H9 (cell line): ENCODE measurements at regions not wholly inside any gene's neighbourhood (a gene's known extent, or its start where the extent isn't known, plus 50 kb on each side); places are given as distances from the start of the nearest gene placed in this dataset.

Source experiments
- DNase-seq: peaks from one replicate; pipeline ENCODE4 v3.0.0-alpha.2; 2017
- H2AFZ ChIP-seq: one replicate; pipeline ENCODE4 v1.6.1; 2013; ENCODE audit warnings: mild to moderate bottlenecking, low read length, control low read depth, moderate library complexity
- H2AK5ac ChIP-seq: 2 replicates; pipeline ENCODE4 v1.6.1; 2013; ENCODE audit warnings: low read length, control low read depth, mixed read lengths; ENCODE audit not compliant: insufficient read length
- H2BK120ac ChIP-seq: one replicate; pipeline ENCODE4 v1.6.1; 2013; ENCODE audit warnings: low read depth, mild to moderate bottlenecking, low read length, control low read depth, inconsistent platforms; ENCODE audit not compliant: poor library complexity, severe bottlenecking
- H2BK12ac ChIP-seq: 2 replicates; pipeline ENCODE4 v1.6.1; 2013; ENCODE audit warnings: low read length, control low read depth, mixed read lengths, low read depth; ENCODE audit not compliant: insufficient read length
- H2BK15ac ChIP-seq: 2 replicates; pipeline ENCODE4 v1.6.1; 2013; ENCODE audit warnings: low read depth, low read length, control low read depth
- H2BK20ac ChIP-seq: one replicate; pipeline ENCODE4 v1.6.1; 2013; ENCODE audit warnings: low read depth, mild to moderate bottlenecking, low read length, control low read depth, inconsistent platforms; ENCODE audit not compliant: poor library complexity, severe bottlenecking
- H2BK5ac ChIP-seq: 2 replicates; pipeline ENCODE4 v1.6.1; 2013; ENCODE audit warnings: low read length, control low read depth, mixed read lengths; ENCODE audit not compliant: insufficient read length
- H3K14ac ChIP-seq: 2 replicates; pipeline ENCODE4 v1.6.1; 2013; ENCODE audit warnings: low read length, control low read depth; ENCODE audit not compliant: insufficient read depth
- H3K18ac ChIP-seq: 2 replicates; pipeline ENCODE4 v1.6.1; 2013; ENCODE audit warnings: low read depth, mild to moderate bottlenecking, mixed read lengths, low read length, control low read depth; ENCODE audit not compliant: insufficient read length
- H3K23ac ChIP-seq: 2 replicates; pipeline ENCODE4 v1.6.1; 2013; ENCODE audit warnings: low read length, control low read depth, mixed read lengths, low read depth; ENCODE audit not compliant: insufficient read length
- H3K23me2 ChIP-seq: 2 replicates; pipeline ENCODE4 v1.6.1; 2013; ENCODE audit warnings: low read depth, mild to moderate bottlenecking, mixed read lengths, low read length, control low read depth; ENCODE audit not compliant: insufficient read length, poor library complexity, severe bottlenecking
- H3K27ac ChIP-seq: 2 replicates; pipeline ENCODE4 v1.5.1; 2013; ENCODE audit warnings: low read length, control low read depth, mixed read lengths, low read depth; ENCODE audit not compliant: insufficient read length
- H3K27me3 ChIP-seq: 2 replicates; pipeline ENCODE4 v1.6.1; 2013; ENCODE audit warnings: low read length, control low read depth, inconsistent platforms; ENCODE audit not compliant: insufficient read depth
- H3K4ac ChIP-seq: 2 replicates; pipeline ENCODE4 v1.6.1; 2013; ENCODE audit warnings: low read depth, mild to moderate bottlenecking, control low read depth, inconsistent platforms, low read length, moderate library complexity
- H3K4me1 ChIP-seq: 2 replicates; pipeline ENCODE4 v1.6.1; 2013; ENCODE audit warnings: low read length, control low read depth, inconsistent platforms; ENCODE audit not compliant: insufficient read depth
- H3K4me2 ChIP-seq: 2 replicates; pipeline ENCODE4 v1.6.1; 2013; ENCODE audit warnings: low read length, control low read depth, mixed read lengths; ENCODE audit not compliant: insufficient read length, insufficient read depth
- H3K56ac ChIP-seq: 2 replicates; pipeline ENCODE4 v1.6.1; 2013; ENCODE audit warnings: low read depth, mild to moderate bottlenecking, mixed read lengths, low read length, control low read depth; ENCODE audit not compliant: insufficient read length
- H3K79me1 ChIP-seq: 2 replicates; pipeline ENCODE4 v1.6.1; 2013; ENCODE audit warnings: low read depth, mild to moderate bottlenecking, moderate library complexity, low read length, control low read depth, inconsistent platforms; ENCODE audit not compliant: insufficient read depth, poor library complexity, severe bottlenecking
- H3K79me2 ChIP-seq: 2 replicates; pipeline ENCODE4 v1.6.1; 2013; ENCODE audit warnings: low read length, control low read depth, inconsistent platforms; ENCODE audit not compliant: insufficient read depth
- H3K9ac ChIP-seq: 2 replicates; pipeline ENCODE4 v1.6.1; 2013; ENCODE audit warnings: low read length, control low read depth, mixed read lengths; ENCODE audit not compliant: insufficient read length; ENCODE audit errors: extremely low read depth
- H3K9me3 ChIP-seq: one replicate; pipeline ENCODE4 v1.6.1; 2013; ENCODE audit warnings: low read depth, low read length, inconsistent platforms; ENCODE audit not compliant: control insufficient read depth
- H3T11ph ChIP-seq: one replicate; pipeline ENCODE4 v1.6.1; 2013; ENCODE audit warnings: mild to moderate bottlenecking, low read length, control low read depth, inconsistent platforms
- H4K20me1 ChIP-seq: one replicate; pipeline ENCODE4 v1.6.1; 2013; ENCODE audit not compliant: control insufficient read depth, insufficient read length, insufficient read depth
- H4K5ac ChIP-seq: 2 replicates; pipeline ENCODE4 v1.6.1; 2013; ENCODE audit warnings: low read depth, mild to moderate bottlenecking, mixed read lengths, low read length, control low read depth; ENCODE audit not compliant: insufficient read length
- H4K8ac ChIP-seq: replicated peaks from 2 replicates; pipeline ENCODE4 v1.6.1; 2013; ENCODE audit warnings: low read length, control low read depth, mixed read lengths, low read depth; ENCODE audit not compliant: insufficient read length
- H4K91ac ChIP-seq: 2 replicates; pipeline ENCODE4 v1.6.1; 2013; ENCODE audit warnings: low read depth, mild to moderate bottlenecking, moderate library complexity, mixed read lengths, low read length, control low read depth; ENCODE audit not compliant: insufficient read length
- H3K27ac Mint-ChIP-seq, 3 experiments: 2 replicates in 2 of 3; 3 replicates in 1 of 3; pipeline ENCODE4 v1.8.0; 2020 to 2021; ENCODE audit warnings: mixed read lengths in 3 of 3, mild to moderate bottlenecking in 1 of 3, moderate library complexity in 1 of 3
- H3K27me3 Mint-ChIP-seq: 2 replicates; pipeline ENCODE4 v1.8.0; 2021; ENCODE audit warnings: low read depth, mild to moderate bottlenecking, moderate library complexity, mixed read lengths
- H3K36me3 Mint-ChIP-seq, 3 experiments: 2 replicates in 2 of 3; 3 replicates in 1 of 3; pipeline ENCODE4 v1.8.0; 2020 to 2021; ENCODE audit warnings: low read depth in 3 of 3, mixed read lengths in 3 of 3; ENCODE audit not compliant: insufficient read depth in 1 of 3
- H3K4me1 Mint-ChIP-seq, 2 experiments: 2 replicates each; pipeline ENCODE4 v1.8.0; 2020; ENCODE audit warnings: mixed read lengths in 2 of 2
- H3K4me3 Mint-ChIP-seq, 2 experiments: 2 replicates in 1 of 2; 3 replicates in 1 of 2; pipeline ENCODE4 v1.8.0; 2020 to 2021; ENCODE audit warnings: mild to moderate bottlenecking in 2 of 2, mixed read lengths in 2 of 2, moderate library complexity in 1 of 2
- H3K9me3 Mint-ChIP-seq, 2 experiments: 2 replicates in 1 of 2; 3 replicates in 1 of 2; pipeline ENCODE4 v1.8.0; 2020; ENCODE audit warnings: mild to moderate bottlenecking in 2 of 2, mixed read lengths in 2 of 2, moderate library complexity in 1 of 2
- CTCF ChIP-seq: fragments of 200-600 bp; sonication (generic); conservative IDR thresholded peaks from 3 replicates; pipeline ENCODE4 v1.8.0; 2021; ENCODE audit warnings: antibody characterized with exemption, mild to moderate bottlenecking
- WGBS: extraction: QIAGEN DNeasy Blood & Tissue Kit; methylation state at CpG from one replicate; pipeline ENCODE4 v1.1.7; 2013; ENCODE audit warnings: missing lambda C conversion rate, low lambda C conversion rate, mixed read lengths; ENCODE audit not compliant: insufficient read length; ENCODE audit errors: extremely low coverage; 5-methylcytosine and 5-hydroxymethylcytosine counted together

DNA sequence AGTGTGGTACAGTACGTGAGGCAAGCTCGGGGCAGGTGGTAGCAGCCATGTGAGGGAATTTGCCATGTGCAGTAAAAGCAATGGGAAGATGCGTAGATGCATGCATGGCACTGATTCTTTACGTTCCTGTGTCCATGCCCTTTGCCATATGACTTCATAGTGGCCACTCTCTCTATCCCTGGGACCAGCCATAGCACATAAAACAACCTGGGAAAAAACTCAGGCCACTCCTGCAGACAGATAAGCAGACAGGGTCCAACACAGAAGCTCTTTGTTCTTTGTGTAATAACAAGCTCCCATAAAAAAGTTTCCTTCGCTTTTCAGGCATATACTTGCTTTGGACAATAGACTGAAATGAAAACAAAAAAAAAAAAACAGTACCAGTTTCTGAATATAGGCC lies 622.4 kb upstream of the POM121L12 start:
- Histone ChIP-seq H4K20me1 (no peaks in the 10 kb centered on the region), H2BK15ac (no peak overlapping the region), H3K27me3 (no peaks in the 10 kb centered on the region), H3K79me2 (no peaks in the 10 kb centered on the region), H4K5ac (no peak overlapping the region), H3K18ac (no peak overlapping the region), H2AFZ (no peak overlapping the region), H4K8ac (no peak overlapping the region), H2BK5ac (no peak overlapping the region), H3K27ac (no peak overlapping the region), H3K23ac (no peak overlapping the region), H2BK12ac (no peak overlapping the region), H3K14ac (no peak overlapping the region), H2BK120ac (no peak overlapping the region), H3K9ac (no peak overlapping the region), H3K23me2 (no peaks in the 10 kb centered on the region), H3K79me1 (no peaks in the 10 kb centered on the region), H2AK5ac (no peak overlapping the region), H3K9me3 (no peaks in the 10 kb centered on the region), H3K4me1 (no peaks in the 10 kb centered on the region), H3K56ac (no peak overlapping the region), H3T11ph (no peak overlapping the region), H3K4ac (no peak overlapping the region), H2BK20ac (no peak overlapping the region), H4K91ac (no peak overlapping the region), H3K4me2 (no peak overlapping the region)
- Mint-ChIP-seq H3K9me3 (peaks cover 0 to 3% of the 10 kb centered on the region in 2 experiments; a peak in 2 of 5 replicates), H3K4me3 (no peak overlapping the region), H3K27ac (no peak overlapping the region), H3K4me1 (no peaks in the 10 kb centered on the region), H3K27me3 (no peaks in the 10 kb centered on the region), H3K36me3 (peaks cover 0 to 3% (median 0%) of the 10 kb centered on the region in 3 experiments; a peak in 2 of 7 replicates)
- DNase-seq, result no peak
- no CpG with 5 or more reads among the region's 5 CpGs for WGBS
- TF ChIP-seq CTCF, result no peak
